Left cardiac atrium (tissue), 4 donors: ENCODE measurements at regions not wholly inside any gene's neighbourhood (a gene's known extent, or its start where the extent isn't known, plus 50 kb on each side); places are given as distances from the start of the nearest gene placed in this dataset.
"Not testable (repeated sequence)": the region's sequence is repeated elsewhere in the genome, so short reads cannot be mapped to it uniquely, and the experiment has no call there.

ENCODE experiments used
- ATAC-seq, 2 donors: fragments of 200-7000 bp; cut with Tn5 transposase; one replicate each; pipeline ENCODE4 v1.9.1; 2020; ENCODE audit warnings: mild to moderate bottlenecking in 2 of 2, moderate library complexity in 2 of 2
- DNase-seq: peaks from one replicate; pipeline ENCODE4 v3.0.0-alpha.2; 2020
- intact Hi-C, 2 donors: fragments of 100-400 bp; cut with DNase I; formaldehyde crosslinking; loops; one replicate each; pipeline versions ENCODE4 v1.14.1 to v1.15.1; 2022 to 2023
- donor health status: DM: no; HTN: yes; CAD: no.
- donor health status: DM: no; HTN: yes; CAD: no; lungs with severe emphysema.
- donor health status: DM: yes; HTN: yes; CAD: no.
- donor health status: Dilated cardiomyopathy.

DNA sequence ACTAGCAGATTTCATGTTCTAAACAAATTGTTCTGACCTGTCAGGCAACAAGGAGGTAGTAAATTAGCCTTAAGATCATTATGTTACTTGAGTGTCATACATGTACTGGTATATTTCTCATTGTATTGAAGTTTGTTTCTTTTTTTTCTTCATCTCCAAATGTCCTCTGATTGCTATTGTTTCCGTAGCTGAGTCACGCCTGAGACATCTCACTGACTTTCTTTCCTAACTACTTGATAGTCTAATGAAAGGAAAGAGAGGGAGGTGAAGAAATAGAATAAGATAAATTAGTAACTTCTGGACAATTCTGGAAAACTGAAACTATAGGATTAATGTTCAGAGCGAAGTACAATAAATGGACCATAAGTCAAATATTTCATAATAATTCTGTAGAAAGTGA lies 1049.9 kb downstream of the TSN start:
- intact Hi-C loops: no loop called here
- ATAC-seq (no peak), DNase-seq (no peak)

- ATAC-seq: no peak
- intact Hi-C loops: no loop called here
- DNase-seq: no peak
These were observed 1053.0 kb downstream of the TSN start for GRCh38 chr2:122808286-122808969.

DNA sequence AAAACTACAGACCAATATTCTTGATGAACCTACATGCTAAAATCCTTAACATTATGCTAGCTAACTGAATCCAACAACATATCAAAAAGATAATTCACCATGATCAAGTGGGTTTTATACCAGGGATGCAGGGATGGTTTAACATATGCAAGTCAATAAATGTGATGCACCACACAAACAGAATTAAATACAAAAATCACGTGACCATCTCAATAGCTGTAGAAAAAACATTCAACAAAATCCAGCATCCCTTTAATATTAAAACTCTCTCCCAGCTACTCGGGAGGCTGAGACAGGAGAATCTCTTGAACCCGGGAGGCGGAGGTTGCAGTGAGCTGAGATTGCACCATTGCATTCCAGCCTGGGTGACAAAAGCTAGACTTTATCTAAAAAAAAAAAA lies 1056.8 kb downstream of the TSN start:
- intact Hi-C loops, DNase-seq, ATAC-seq: not testable (repeated sequence)

DNA sequence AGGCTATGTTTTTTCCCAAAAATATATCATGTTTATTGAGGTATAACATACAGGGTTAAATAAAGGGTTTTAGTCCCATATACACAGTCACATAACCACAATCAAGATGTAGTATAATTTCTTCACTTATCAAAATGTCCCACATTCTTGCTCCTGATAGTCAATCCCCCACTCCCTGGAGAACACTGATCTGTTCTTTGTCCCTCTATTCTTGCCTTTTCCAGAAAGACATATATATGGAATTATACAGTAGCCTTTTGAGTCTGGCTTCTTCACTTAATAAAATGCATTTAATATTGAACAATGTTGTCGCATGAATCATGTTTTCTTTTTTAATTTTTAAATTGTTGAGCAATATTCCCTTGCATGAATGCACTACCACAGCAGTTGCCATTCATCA lies 1059.7 kb downstream of the TSN start:
- ATAC-seq (no peak), DNase-seq (no peak)
- intact Hi-C loops: no loop called here

DNA sequence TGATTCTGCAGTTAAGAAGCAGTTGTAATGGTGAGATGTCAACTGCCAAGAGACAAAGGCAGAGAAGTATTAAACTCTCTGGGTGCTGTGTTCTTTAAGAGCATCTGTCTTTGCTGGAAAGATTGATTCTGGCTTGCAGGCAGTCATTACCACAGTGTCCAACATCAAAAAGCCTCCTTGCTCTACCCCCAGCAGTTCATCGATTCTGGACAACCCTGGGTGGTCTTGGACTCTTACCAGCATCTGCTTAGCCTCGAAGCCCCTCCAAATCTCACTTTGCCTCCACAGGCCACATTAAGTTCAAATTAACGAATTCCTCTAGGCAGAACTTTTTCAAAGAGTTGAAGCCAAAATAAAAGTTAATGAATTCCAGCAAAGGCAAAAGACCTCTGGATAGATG lies 1061.4 kb downstream of the TSN start:
- ATAC-seq (no peak), DNase-seq (no peak)
- intact Hi-C loops: no loop called here

DNA sequence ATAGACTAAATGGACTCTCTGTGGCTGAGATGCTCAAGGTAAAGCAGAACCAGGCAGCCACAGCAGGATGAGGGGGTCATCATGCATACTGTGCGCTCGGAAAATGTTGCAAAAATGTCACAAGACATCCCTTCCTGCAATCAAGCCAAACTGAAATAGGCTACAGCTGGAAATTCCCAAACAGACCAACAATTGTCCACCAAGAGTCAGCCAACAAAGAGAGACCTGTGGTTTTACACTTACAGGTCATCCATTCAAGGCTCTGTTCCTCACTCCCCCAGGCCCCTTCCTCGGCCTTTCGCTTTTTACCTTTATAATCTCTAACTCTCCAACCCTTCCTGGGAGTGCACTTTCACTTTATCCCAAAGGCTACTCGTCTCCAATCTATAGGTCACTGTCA lies 1066.9 kb downstream of the TSN start:
- DNase-seq (no peak), ATAC-seq (no peak)
- intact Hi-C loops: no loop called here

- no peak for ATAC-seq
- no peak for DNase-seq
- intact Hi-C loops: no loop called here
These were observed 1074.7 kb downstream of the TSN start for GRCh38 chr2:122830157-122830556.

DNA sequence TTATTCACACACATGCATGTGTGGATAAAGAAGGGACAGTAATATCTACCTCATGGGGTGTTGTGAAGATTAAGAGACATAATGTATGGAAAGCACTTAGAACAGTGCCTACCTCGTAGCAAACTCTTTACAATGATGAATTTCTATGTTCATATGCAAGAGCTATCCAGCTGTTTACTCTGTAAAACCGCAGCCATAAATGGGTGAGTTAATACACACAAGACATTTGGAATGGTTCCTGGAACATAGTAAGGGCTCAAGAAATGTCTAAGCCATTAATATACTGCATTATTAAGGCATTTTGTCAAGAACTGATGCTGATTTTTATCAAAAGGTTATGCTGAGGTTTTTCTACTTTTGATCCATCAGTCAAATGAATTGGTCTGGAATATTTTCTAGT lies 1076.2 kb downstream of the TSN start:
- DNase-seq (no peak), ATAC-seq (no peak)
- intact Hi-C loops: no loop called here

GRCh38 chr2:122843503-122843902 lies 1088.1 kb downstream of the TSN start:
- intact Hi-C loops: no loop called here
- peak; percentile 57 to 98 for ATAC-seq
- DNase-seq: no peak

- intact Hi-C loops: no loop called here
- DNase-seq (no peak), ATAC-seq (no peak)
These were observed 1095.7 kb downstream of the TSN start for GRCh38 chr2:122851161-122851560.

GRCh38 chr2:122851972-122852531 lies 1096.6 kb downstream of the TSN start:
- intact Hi-C loops: no loop called here
- ATAC-seq: no peak
- no peak for DNase-seq

DNA sequence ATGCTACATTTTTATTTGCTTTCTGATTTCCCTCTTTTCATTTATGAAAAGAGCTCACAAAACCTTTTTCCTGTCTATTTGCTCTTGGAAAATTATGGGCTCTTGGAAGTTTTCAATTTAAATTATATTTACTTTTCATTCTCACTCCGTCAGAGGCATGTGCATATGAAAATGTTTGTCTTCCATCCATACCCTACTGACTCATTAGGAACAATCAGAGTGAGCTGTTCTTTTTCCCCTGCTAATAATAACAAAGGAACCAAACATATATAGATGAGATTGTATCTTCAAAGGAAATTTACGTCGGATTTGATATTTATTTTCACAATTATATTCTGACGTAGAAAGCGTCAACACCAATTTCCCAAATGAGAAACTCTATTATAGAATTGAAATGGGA lies 1101.2 kb downstream of the TSN start:
- intact Hi-C loops: no loop called here
- no peak for DNase-seq
- ATAC-seq: no peak

GRCh38 chr2:122858075-122858702 lies 1102.7 kb downstream of the TSN start:
- ATAC-seq (no peak), DNase-seq (no peak)
- intact Hi-C loops: no loop called here

- DNase-seq (no peak), ATAC-seq (no peak)
- intact Hi-C loops: no loop called here
These were observed 1103.4 kb downstream of the TSN start for GRCh38 chr2:122858813-122859212.

DNA sequence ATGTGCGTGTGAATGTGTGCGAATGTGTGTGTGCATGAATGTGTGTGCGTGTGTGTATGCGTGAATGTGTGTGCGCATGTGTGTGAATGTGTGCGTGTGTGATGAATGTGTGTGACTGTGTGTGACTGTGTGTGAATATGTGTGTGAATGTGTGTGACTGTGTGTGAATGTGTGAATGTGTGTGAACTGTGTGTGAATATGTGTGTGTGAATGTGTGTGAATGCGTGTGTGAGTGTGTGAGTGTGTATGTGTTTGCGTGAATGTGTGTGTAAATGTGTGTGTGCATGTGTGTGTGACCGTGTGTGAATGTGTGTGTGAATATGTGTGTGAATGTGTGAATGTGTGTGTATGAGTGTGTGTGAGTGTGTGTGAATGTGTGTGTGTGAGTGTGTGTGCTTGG lies 1103.8 kb downstream of the TSN start:
- intact Hi-C loops: no loop called here
- ATAC-seq: no peak
- no peak for DNase-seq

GRCh38 chr2:122863532-122863931 lies 1108.1 kb downstream of the TSN start:
- ATAC-seq: no peak
- intact Hi-C loops: no loop called here
- no peak for DNase-seq

- intact Hi-C loops: no loop called here
- no peak for DNase-seq
- no peak for ATAC-seq
These were observed 1109.3 kb downstream of the TSN start for GRCh38 chr2:122864728-122865127.

- intact Hi-C loops: no loop called here
- no peak for ATAC-seq
- no peak for DNase-seq
These were observed 1110.6 kb downstream of the TSN start for GRCh38 chr2:122866095-122866494.

DNA sequence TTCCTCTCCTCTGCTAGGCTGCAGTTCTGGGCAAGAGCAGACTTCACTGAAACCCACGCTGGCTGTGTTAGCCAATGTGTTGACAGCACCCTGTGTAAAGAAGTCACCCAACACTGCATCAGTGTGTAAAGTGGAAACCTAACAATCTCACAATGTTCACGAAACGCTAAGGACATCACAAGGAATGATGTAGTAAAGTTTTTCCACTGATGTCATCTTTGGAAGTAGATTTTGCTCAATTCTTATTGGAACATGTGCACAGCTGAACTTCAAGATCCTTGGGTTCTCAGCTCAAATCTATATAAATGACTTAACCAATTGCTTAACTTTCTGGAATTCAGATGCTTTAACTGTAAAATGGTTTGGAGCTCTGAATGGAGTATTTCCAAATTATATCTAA lies 1112.5 kb downstream of the TSN start:
- no peak for ATAC-seq
- intact Hi-C loops: no loop called here
- DNase-seq: no peak

- DNase-seq (no peak), ATAC-seq (no peak)
- intact Hi-C loops: no loop called here
These were observed 1113.3 kb downstream of the TSN start for GRCh38 chr2:122868646-122869275.

- no peak for ATAC-seq
- intact Hi-C loops: no loop called here
These were observed 1118.5 kb downstream of the TSN start for GRCh38 chr2:122873951-122874350.

More at GRCh38 chr2:122873951-122874350, 1118.5 kb downstream of the TSN start:
- DNase-seq: no peak
